NCI-H69 (cell line): ENCODE measurements at regions not wholly inside any gene's neighbourhood (a gene's known extent, or its start where the extent isn't known, plus 50 kb on each side); places are given as distances from the start of the nearest gene placed in this dataset.

ENCODE experiments used
- DNase-seq: peaks from one replicate; lab custom pipeline; 2025; lab: John Stamatoyannopoulos, UW

DNA sequence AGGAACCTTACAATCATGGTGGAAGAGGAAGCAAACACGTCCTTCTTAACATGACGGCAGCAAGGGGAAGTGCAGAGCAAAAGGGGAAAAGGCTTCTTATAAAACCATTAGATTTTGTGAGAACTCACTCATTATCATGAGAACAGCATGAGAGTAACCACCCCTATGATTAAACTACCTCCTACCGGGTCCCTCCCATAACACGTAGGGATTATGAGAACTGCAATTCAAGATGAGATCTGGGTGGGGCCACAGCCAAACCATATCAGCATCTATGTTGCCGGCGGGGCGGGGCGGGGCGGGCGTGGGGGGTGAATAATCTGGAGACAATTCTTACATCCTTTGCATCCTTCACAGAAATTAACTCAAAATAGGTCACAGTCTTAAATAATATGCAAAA, 58.8 kb upstream of the GFPT2 start:
- peak; percentile 26 for DNase-seq

DNA sequence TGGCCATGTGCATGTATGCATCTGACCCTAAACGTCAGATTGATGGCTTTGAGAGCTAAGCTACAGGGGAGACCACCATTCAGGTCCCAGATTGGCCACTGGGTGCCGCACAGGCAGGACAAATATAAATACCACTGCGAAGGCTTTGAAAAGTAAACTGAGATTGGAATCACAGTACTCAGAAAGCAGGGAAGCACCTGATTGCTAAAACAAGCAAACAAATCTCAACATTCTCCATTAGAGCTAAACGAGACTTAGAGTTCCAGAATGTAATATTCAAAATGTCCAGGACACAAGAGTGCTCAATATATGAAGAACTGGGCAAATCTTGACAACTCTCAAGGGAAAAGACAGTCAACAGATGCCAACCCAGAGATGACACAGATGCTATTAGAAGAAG, 61.0 kb upstream of the GFPT2 start:
- DNase-seq = no peak

DNA sequence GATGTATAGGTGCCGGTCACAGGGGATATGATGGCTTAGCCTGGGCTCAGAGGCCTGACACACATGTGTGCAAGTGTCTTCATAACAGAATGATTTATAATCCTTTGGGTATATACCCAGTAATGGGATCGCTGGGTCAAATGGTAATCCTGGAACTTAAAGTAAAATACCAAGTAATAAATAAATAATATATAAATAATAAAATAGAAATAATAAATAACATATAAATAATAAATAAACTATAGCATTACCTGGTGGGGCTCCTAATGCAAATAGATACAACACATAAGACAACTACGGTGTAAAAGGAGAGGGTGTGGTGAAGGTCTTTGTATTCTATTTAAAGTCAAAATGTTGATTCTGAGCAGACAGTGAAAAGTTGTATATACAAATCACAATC, 68.5 kb upstream of the GFPT2 start:
- no peak for DNase-seq

DNA sequence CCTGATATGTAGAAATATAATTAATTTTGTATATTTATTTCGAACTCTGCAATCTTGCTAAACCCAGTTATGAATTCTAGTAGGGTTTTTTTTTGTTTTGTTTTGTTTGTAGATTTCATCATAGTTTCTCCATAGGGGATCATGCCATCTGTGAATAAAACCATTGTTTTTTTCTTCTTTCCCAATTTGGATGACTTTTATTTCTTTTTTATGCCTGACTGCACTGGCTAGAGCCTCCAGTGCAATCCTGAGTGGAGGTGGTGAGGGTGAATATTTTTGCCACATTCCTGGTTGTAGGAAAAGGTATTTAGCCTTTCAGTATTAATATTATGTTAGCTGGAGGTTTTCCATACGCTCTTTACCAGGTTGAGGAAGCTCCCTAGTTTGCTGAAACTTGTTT, 70.0 kb upstream of the GFPT2 start:
- DNase-seq = no peak

DNA sequence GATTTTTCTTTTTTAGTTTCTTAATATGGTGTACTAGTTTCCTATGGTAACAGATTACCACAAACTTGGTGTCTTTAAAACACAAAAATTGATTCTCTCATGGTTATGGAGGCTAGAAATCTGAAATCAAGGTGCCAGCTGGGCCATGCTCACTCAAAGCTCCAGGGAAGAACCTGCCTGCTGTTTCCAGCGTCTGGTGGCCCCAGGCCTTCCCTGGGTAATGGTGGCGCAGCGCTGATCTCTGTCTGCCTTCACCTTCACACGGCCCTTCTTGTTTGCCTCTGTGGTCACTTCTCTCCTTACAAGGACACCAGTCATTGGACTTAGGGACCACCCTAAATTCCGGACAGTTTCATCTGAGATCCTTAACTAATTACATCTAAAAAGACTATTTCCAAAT, 70.5 kb upstream of the GFPT2 start:
- DNase-seq = no peak

DNA sequence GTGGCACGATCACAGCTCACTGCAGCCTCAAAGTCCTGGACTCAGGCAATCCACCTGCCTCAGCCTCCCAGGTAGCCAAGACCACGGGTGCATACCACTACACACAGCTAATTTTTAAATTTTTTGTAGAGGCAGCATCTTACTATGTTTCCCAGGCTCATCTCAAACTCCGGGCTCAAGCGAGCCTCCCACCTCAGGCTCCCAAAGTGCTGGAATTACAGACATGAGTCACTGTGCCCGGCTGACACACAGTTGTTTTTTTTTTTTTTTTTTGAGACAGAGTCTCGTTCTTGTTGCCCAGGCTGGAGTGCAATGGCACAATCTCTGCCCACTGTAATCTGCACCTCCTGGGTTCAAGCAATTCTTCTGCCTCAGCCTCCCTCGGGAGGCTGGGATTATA, 70.1 kb upstream of the CNOT6 start:
- no peak for DNase-seq

DNA sequence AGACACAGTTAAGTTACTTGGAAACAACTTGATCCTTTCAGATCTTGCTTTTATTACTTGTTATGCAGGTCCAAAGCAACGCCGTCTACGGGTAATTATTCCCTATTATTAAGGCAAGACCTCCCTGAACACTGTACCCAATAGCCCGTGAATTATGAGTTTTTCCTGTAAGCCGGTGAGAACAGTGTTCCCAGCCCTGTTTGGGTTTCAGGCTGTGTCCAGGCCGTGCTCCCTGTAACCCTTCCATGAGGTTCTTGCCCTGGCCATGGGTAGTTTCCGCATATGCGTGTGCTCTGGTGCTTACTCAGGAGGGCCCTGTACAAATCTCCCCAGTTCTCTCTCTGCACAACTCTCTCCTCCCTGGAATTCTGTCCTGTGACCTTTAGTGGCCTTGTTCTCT, 65.6 kb upstream of the CNOT6 start:
- no peak for DNase-seq

DNA sequence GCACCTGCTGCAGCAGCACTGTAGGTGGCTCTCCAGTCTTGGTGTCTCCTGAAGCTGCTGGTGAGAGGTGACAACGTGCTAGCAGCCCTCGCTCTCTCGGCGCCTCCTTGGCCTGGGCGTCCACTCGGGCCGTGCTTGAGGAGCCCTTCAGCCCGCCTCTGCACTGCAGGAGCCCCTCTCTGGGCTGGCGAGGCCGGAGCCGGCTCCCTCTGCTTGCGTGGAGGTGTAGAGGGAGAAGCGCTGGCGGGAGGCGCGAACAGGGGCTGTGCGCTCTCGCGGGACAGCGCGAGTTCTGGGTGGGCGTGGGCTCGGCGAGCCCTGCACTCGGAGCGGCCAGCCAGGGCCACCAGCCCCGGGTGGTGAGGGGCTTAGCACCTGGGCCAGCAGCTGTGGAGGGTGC, 62.2 kb upstream of the CNOT6 start:
- DNase-seq = no peak

DNA sequence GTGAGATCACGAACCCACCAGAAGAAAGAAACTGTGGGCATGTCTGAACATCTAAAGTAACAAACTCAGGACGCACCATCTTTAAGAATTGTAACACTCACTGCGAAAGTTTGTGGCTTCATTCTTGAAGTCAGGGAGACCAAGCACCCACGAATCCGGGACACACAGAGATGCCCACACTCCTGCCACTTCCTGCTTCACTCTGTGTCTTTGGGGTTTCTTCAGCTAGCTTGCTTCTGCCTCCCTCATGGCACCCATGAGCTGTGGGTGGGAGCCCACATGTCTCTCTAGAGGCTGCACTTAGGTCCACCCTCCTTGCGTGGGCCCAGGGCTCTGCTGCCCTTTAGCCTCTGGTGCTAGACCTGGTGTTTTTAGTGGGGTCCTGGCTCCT, 61.2 kb upstream of the CNOT6 start:
- DNase-seq = no peak

DNA sequence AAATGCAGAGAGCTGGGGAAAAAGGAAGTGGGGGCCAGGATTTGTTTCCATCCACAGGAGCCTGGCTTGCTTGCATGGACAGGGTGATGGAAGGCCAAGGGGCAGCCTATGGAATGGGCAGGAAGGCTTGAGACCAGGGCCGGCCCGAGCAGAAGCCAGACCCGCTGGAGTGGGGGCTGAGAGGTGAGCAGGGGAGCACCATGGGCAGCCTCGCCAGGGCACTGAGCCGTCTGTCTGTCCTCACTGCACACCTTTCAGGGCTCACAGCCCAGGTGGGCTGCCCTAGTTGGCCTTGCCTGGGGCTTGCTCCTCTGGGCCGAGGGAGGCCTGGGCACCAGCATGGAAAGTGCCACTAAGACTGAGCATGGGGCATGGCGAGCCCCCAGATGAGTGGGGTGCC, 58.6 kb upstream of the CNOT6 start:
- no peak for DNase-seq

DNA sequence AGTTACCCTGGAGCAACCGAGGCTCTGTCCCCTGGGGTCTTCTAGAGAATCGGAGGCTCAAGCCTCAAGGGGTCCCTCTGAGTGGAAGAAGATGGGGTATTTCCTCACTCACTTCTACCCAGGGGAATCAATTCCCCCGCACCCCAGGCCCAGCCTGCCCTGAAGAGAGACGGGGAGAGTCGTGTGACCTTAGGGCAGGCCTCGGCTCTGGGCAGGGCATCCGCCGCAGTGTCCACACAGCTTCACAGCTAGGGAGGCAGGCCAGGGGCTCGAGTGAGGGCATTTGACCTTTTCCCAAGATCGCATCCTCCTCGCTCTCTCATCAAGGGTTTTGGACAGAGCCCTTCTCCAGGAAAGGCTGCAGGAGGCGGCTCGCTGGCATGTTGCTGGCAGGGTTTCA, 57.9 kb upstream of the CNOT6 start:
- DNase-seq = no peak

DNA sequence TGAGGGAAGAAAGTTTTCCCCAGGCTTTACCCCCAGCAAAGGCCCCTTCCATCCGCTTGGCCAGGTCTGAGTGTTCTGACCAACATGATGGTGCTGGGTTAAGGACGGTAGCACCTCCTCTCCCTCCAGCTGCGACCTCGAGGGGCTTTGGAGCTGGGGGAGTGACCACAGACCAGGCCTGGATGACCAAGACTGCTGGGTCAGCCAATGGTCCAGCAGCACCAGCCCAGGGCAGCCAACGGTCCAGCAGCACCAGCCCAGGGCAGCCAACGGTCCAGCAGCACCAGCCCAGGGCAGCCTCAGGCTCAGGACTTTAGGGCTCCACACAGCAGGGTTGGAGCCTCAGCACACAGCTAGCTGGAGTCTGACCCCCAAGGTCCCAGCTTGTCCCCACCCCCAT, 57.2 kb upstream of the CNOT6 start:
- no peak for DNase-seq

DNA sequence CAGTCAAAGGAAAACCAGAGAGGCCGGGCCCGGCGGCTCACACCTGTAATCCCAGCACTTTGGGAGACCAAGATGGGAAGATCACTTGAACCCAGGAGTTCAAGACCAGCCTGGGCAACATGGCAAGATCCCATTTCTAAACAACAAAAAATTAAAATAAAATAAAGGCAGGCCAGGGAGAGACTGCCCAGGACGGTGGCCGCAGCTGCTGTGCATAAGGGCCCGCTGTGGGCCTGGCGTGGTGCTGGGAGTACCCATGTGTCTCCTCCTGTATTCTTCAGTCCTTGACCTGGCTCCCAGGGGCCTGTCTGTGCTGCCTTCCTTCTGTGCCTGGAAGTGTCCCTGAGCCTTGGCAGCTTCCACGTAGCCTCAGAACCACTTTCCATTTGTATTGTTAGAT, 56.8 kb upstream of the CNOT6 start:
- DNase-seq = no peak

DNA sequence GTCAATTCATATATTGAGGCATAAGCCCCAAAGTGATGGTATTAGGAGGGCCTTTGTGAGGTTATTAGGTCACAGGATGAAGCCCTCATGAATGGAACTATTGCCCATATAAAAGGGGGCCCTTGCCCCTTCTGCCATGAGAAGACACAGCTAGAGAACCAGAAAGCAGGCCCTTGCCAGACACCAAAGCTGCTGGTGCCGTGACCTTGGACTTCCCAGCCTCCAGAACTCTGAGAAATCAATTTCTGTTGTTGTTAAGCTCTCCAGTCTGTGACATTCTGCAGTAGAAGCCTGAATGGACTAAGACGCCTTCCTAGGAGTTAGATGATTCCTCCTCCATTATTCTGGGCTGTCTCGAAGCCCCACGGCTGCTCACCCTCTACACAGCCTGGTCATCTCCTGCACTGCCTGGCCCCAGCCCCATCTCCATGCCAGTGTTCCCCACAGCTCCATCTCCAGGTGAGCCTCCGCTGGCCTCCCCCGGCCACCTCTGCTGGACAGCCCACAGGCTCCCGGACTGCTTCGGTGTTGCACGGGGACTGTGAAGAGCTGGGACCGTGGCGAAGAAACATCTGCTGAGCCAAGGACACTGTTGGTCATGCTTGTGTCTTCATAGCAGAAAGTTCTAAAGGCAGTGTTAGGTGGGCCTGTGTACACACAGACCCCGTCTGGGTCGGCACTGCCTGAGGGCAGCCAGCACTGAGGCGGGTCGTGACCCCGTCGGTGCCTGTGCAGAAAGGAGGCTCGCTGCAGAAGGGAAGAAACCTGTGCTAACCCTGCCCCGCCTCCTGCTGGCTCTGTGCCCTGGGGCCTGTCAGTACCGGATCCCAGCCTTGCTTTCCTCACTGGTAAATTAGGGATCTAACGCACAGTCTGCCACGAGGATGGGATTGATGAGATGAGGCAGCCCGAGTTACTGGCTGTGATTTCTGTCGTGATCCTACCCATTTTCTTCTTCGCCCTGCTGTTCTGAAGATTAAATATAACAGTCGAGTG, 55.1 kb upstream of the CNOT6 start:
- DNase-seq = peak; percentile 18

DNA sequence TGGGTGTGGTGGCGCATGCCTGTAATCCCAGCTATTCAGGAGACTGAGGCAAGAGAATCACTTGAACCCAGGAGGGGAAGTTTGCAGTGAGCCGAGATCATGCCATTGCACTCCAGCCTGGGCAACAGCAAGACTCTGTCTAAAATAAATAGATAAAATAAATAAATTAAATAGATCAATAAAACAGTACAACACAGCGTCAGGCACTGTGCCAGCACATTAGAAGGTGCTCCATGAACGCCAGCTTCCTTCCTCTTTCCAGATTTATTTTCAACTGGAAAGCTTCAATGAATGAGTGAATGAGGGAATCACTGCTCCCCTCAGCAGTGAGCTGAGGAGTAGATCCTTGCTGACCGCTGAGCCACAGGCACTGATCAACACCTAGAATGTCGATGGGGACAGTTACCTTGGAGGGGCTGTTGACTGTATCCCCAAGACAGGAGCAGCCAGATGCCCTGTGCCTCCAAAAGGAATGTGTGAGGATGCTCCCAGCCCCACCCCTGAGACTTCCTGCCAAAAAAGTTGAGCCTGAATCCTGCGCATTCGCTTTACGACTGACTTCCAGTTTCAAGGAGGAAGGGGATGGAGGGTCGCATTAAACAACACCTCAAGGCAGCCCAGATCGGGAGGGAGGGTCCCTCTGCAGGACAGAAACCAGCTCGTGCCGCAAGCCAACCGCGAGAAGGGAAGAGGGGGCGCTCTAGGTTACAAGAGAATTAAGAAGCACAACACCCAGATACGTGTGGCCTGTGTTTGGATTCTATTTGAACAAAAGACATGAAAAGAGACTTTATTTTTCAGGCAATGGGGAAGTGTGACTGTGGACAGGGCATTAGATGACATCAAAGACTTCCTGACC, 54.0 kb upstream of the CNOT6 start:
- DNase-seq = no peak

DNA sequence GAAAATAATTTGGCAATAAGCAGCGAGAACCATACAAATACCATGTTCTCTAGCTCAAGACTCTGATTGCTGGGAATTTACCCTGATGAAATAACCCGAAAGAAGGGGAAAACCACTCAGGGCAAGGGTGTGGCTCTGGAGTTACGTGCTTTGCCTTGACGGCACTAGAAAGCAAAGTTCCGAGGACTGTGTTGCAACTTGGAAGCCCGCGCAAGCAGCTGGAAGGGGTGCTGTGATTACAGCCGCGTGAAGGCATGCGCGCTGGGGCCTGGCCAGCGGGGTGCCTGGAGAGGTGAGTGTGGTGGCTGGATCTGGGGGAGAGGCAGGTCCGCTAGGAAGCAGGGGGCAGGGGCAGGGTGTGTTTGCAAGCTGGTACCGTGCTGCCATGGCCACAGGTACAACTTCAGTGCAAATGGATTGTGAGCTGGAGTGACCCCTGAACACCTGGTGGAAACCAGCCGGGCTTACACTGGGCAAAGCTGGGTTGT, 52.6 kb upstream of the CNOT6 start:
- no peak for DNase-seq
